Right atrium auricular region (tissue), 2 donors: ENCODE measurements at regions not wholly inside any gene's neighbourhood (a gene's known extent, or its start where the extent isn't known, plus 50 kb on each side); places are given as distances from the start of the nearest gene placed in this dataset.

Source experiments
- DNase-seq: peaks from one replicate; pipeline ENCODE4 v3.0.0-alpha.2; 2019; ENCODE audit warnings: low spot score
- H3K27ac ChIP-seq, 2 donors: fragments of 200-600 bp; sonication (generic); 1 replicate in 1 of 2; 2 replicates in 1 of 2; pipeline ENCODE4 v1.5.1; 2016 to 2019
- H3K27me3 ChIP-seq, 2 donors: fragments of 200-600 bp; sonication (generic); one replicate each; pipeline versions ENCODE4 v1.5.1 to v1.6.0; 2017 to 2019
- H3K36me3 ChIP-seq: fragments of 200-600 bp; sonication (generic); one replicate; pipeline ENCODE4 v1.5.1; 2016
- H3K4me1 ChIP-seq, 2 donors: fragments of 200-600 bp; sonication (generic); one replicate each; pipeline versions ENCODE4 v1.5.1 to v1.6.0; 2017 to 2019
- H3K4me3 ChIP-seq, 2 donors: fragments of 200-600 bp; sonication (generic); 1 replicate in 1 of 2; 2 replicates in 1 of 2; pipeline ENCODE4 v1.5.1; 2017 to 2019; ENCODE audit warnings: mild to moderate bottlenecking in 1 of 2, moderate library complexity in 1 of 2
- H3K9me3 ChIP-seq, 2 donors: fragments of 200-600 bp; sonication (generic); one replicate each; pipeline ENCODE4 v1.5.1; 2019
- CTCF ChIP-seq, 2 donors: fragments of 200-600 bp; sonication (generic); IDR thresholded peaks; one replicate each; pipeline ENCODE4 v1.5.1; 2019; ENCODE audit warnings: antibody characterized with exemption in 2 of 2

- Histone ChIP-seq H3K4me3 (no peak overlapping the region), H3K4me1 (no peaks in the 10 kb centered on the region), H3K9me3 (no peaks in the 10 kb centered on the region), H3K27me3 (no peaks in the 10 kb centered on the region), H3K36me3 (no peaks in the 10 kb centered on the region), H3K27ac (no peak overlapping the region)
- TF ChIP-seq CTCF (IDR thresholded peaks at IDR 0.05): no peak
- DNase-seq: no peak
These were observed 58.4 kb upstream of the RND3 start for GRCh38 chr2:150545916-150546315.

GRCh38 chr2:150544731-150545130, 57.3 kb upstream of the RND3 start:
- no peak for TF ChIP-seq CTCF (IDR thresholded peaks at IDR 0.05)
- Histone ChIP-seq H3K9me3 (no peaks in the 10 kb centered on the region), H3K27ac (no peak overlapping the region), H3K4me3 (no peak overlapping the region), H3K36me3 (no peaks in the 10 kb centered on the region), H3K27me3 (no peaks in the 10 kb centered on the region), H3K4me1 (no peaks in the 10 kb centered on the region)
- no peak for DNase-seq

DNA sequence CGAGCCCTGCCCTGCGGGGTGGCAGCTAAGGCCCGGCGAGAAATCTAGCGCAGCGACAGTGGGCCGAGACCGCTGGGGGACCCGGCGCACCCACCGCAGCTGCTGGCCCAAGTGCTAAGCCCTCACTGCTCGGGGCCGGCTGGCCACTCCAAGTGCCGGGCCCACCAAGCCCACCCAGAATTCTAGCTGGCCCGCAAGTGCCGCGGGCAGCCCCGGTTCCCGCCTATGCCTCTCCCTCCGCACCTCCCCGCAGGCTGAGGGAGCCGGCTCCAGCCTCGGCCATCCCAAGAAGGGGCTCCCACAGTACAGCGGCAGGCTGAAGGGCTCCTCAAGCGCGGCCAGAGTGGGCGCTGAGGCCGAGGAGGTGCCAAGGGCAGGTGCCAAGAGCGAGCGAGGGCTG, 55.2 kb upstream of the RND3 start:
- Histone ChIP-seq H3K4me1 (no peaks in the 10 kb centered on the region), H3K27ac (no peak overlapping the region), H3K27me3 (no peaks in the 10 kb centered on the region), H3K4me3 (no peak overlapping the region), H3K9me3 (no peaks in the 10 kb centered on the region), H3K36me3 (no peaks in the 10 kb centered on the region)
- no peak for TF ChIP-seq CTCF (IDR thresholded peaks at IDR 0.05)
- no peak for DNase-seq

GRCh38 chr2:150542172-150542571, 54.7 kb upstream of the RND3 start:
- no peaks in the 10 kb centered on the region for H3K9me3 ChIP-seq
- no peak for TF ChIP-seq CTCF (IDR thresholded peaks at IDR 0.05)
- no peaks in the 10 kb centered on the region for H3K36me3 ChIP-seq
- no peaks in the 10 kb centered on the region for H3K27me3 ChIP-seq
- H3K4me3 ChIP-seq: no peak overlapping the region
- no peaks in the 10 kb centered on the region for H3K4me1 ChIP-seq
- no peak overlapping the region for H3K27ac ChIP-seq
- no peak for DNase-seq

DNA sequence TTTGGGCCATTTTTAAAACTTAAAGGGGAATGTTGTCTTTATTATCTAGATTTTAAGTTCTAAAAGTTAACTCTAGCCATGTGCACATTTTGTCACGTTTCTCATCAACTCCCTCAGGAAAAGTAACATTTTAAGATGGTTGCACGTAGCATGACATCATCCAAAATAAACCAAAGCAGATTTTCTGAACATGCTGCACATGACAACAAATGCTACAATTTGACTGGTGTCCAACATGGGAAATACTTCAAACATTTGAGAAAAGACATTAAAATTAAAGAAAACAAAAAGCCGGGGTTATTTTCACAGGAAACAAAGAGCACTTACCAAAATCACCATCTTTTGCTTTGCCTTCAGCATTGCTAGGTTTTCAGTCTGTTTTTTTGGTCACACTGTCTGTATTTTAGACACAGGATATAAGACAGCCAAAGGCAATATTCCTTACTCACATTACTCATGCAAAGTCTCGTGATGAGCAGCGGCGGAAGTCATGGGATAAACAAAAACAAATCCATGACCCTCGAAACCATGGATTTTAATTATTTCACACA, 51.3 kb upstream of the RND3 start:
- TF ChIP-seq CTCF (IDR thresholded peaks at IDR 0.05): no peak
- H3K27me3 ChIP-seq: no peaks in the 10 kb centered on the region
- no peak overlapping the region for H3K4me3 ChIP-seq
- no peaks in the 10 kb centered on the region for H3K9me3 ChIP-seq
- H3K27ac ChIP-seq: no peak overlapping the region
- no peaks in the 10 kb centered on the region for H3K36me3 ChIP-seq
- H3K4me1 ChIP-seq: no peaks in the 10 kb centered on the region
- no peak for DNase-seq
